ENCODE measurements at regions not wholly inside any gene's neighbourhood (a gene's known extent, or its start where the extent isn't known, plus 50 kb on each side); places are given as distances from the start of the nearest gene placed in this dataset.

DNA sequence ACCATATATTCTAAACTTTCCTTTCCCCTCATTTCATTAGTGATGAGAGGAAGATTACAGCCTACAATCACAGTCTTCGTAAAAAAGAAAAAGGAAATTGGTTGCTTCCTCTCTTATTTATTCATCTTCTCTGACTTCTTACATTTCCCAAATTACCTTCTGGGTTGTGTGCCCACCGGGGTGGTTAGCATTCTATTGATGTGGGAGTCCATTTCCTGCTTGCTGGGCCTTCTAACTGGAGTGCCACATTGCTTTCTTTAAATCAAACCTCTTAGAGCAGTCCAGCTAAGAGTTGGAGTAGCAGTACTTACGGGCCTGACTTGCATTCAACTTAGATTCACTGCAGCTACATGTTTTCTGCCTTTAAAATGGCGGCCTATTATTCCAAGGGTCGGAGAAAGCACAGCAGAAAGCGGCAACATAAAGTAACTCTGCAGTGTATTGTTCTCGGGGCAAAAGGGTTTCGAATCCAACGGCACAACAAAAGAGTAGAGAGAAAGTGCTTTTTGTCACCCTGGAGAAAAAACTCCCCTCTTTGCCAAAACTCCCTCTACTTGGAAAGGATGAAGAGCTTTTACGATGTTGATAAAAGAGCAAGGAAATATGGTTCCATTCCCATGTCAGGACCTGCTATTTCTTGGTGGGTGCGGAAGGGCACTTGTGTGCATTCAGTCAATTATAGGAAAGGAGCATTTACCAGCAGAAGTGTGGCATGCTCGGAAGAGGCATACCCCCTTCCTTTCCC lies 110.6 kb upstream of the DLX2 start:
- Histone ChIP-seq H3K4me3 (ENCODE audit: low read depth in 2 of 2, low read length in 2 of 2) (no peak overlapping the region), H3K36me3 (ENCODE audit: control insufficient read depth, insufficient read depth, low read length) (no peaks in the 10 kb centered on the region), H3K27me3 (ENCODE audit: control insufficient read depth, insufficient read depth, low read length) (no peaks in the 10 kb centered on the region), H3K9me3 (ENCODE audit: control insufficient read depth, insufficient read depth, low read depth, low read length) (no peaks in the 10 kb centered on the region), H3K4me1 (ENCODE audit: control insufficient read depth, insufficient read depth, low read length) (no peaks in the 10 kb centered on the region), H3K27ac (ENCODE audit: low read length) (no peak overlapping the region)
- POLR2A ChIA-PET: no interaction called here
- no TSS peak for BruUV-seq (replicated peaks)
- intact Hi-C loops (cut with micrococcal nuclease; ENCODE audit: unreplicated experiment) (no loop called here), in situ Hi-C loops (cut with HindIII; ENCODE audit: low pct_unique_long_range_greater_than_20kb, low sequenced_read_pairs) (no loop called here)
- ATAC-seq (no peak), DNase-seq (ENCODE audit: low read depth, low spot score) (no peak)
- CTCF ChIA-PET: no interaction called here
- TF ChIP-seq SIN3A (IDR thresholded peaks at IDR 0.05; ENCODE audit: borderline replicate concordance, insufficient read depth, low read depth, low read length) (no peak), POLR2AphosphoS5 (IDR thresholded peaks at IDR 0.05; ENCODE audit: low read depth, low read length) (no peak), TCF7L2 (IDR thresholded peaks at IDR 0.05; ENCODE audit: low read depth, low read length) (no peak)
- TF ChIP-seq, protein P1, sequence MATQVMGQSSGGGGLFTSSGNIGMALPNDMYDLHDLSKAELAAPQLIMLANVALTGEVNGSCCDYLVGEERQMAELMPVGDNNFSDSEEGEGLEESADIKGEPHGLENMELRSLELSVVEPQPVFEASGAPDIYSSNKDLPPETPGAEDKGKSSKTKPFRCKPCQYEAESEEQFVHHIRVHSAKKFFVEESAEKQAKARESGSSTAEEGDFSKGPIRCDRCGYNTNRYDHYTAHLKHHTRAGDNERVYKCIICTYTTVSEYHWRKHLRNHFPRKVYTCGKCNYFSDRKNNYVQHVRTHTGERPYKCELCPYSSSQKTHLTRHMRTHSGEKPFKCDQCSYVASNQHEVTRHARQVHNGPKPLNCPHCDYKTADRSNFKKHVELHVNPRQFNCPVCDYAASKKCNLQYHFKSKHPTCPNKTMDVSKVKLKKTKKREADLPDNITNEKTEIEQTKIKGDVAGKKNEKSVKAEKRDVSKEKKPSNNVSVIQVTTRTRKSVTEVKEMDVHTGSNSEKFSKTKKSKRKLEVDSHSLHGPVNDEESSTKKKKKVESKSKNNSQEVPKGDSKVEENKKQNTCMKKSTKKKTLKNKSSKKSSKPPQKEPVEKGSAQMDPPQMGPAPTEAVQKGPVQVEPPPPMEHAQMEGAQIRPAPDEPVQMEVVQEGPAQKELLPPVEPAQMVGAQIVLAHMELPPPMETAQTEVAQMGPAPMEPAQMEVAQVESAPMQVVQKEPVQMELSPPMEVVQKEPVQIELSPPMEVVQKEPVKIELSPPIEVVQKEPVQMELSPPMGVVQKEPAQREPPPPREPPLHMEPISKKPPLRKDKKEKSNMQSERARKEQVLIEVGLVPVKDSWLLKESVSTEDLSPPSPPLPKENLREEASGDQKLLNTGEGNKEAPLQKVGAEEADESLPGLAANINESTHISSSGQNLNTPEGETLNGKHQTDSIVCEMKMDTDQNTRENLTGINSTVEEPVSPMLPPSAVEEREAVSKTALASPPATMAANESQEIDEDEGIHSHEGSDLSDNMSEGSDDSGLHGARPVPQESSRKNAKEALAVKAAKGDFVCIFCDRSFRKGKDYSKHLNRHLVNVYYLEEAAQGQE (IDR thresholded peaks at IDR 0.05; ENCODE audit: insufficient read depth in 1 of 2, low read depth in 2 of 2, low read length in 1 of 2): no peak
- TF ChIP-seq, protein P2, sequence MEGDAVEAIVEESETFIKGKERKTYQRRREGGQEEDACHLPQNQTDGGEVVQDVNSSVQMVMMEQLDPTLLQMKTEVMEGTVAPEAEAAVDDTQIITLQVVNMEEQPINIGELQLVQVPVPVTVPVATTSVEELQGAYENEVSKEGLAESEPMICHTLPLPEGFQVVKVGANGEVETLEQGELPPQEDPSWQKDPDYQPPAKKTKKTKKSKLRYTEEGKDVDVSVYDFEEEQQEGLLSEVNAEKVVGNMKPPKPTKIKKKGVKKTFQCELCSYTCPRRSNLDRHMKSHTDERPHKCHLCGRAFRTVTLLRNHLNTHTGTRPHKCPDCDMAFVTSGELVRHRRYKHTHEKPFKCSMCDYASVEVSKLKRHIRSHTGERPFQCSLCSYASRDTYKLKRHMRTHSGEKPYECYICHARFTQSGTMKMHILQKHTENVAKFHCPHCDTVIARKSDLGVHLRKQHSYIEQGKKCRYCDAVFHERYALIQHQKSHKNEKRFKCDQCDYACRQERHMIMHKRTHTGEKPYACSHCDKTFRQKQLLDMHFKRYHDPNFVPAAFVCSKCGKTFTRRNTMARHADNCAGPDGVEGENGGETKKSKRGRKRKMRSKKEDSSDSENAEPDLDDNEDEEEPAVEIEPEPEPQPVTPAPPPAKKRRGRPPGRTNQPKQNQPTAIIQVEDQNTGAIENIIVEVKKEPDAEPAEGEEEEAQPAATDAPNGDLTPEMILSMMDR (IDR thresholded peaks at IDR 0.05): no peak

DNA sequence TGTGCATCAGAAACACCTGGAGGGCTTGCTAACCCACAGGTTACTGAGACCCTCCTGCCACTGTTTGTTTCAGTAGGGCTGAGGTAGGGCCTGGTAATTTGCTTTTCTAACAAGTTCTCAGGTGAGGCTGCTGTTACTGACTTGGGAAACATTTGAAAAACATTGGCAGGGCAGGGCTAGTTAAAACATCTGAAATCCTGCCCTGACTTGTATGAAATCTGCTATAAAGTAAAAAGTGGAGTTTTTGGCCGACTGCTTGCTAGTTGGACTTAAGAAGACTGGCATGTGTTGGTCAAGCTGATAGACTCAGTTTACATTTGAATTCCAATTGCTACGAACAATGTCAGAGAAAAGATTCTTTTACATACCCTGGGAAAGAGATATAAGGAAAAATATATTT lies 111.6 kb upstream of the DLX2 start:
- DNase-seq (ENCODE audit: low read depth, low spot score) (no peak), ATAC-seq (no peak)
- H3K9me3 ChIP-seq (ENCODE audit: control insufficient read depth, insufficient read depth, low read depth, low read length): no peaks in the 10 kb centered on the region
- no peak overlapping the region for H3K27ac ChIP-seq (ENCODE audit: low read length)
- no peak overlapping the region for H3K4me3 ChIP-seq (ENCODE audit: low read depth in 2 of 2, low read length in 2 of 2)
- POLR2A ChIA-PET: no interaction called here
- intact Hi-C loops (cut with micrococcal nuclease; ENCODE audit: unreplicated experiment): no loop called here
- BruUV-seq (replicated peaks): no TSS peak
- in situ Hi-C loops (cut with HindIII; ENCODE audit: low pct_unique_long_range_greater_than_20kb, low sequenced_read_pairs): no loop called here
- no peaks in the 10 kb centered on the region for H3K36me3 ChIP-seq (ENCODE audit: control insufficient read depth, insufficient read depth, low read length)
- TF ChIP-seq POLR2AphosphoS5 (IDR thresholded peaks at IDR 0.05; ENCODE audit: low read depth, low read length): no peak
- no peak for TF ChIP-seq SIN3A (IDR thresholded peaks at IDR 0.05; ENCODE audit: borderline replicate concordance, insufficient read depth, low read depth, low read length)
- TF ChIP-seq TCF7L2 (IDR thresholded peaks at IDR 0.05; ENCODE audit: low read depth, low read length): no peak
- TF ChIP-seq, protein P2 (IDR thresholded peaks at IDR 0.05): no peak
- TF ChIP-seq, protein P1 (IDR thresholded peaks at IDR 0.05; ENCODE audit: insufficient read depth in 1 of 2, low read depth in 2 of 2, low read length in 1 of 2): no peak
- H3K27me3 ChIP-seq (ENCODE audit: control insufficient read depth, insufficient read depth, low read length): no peaks in the 10 kb centered on the region
- H3K4me1 ChIP-seq (ENCODE audit: control insufficient read depth, insufficient read depth, low read length): no peaks in the 10 kb centered on the region
- CTCF ChIA-PET: no interaction called here

Data from Panc1 (cell line).